ENCODE measurements at regions not wholly inside any gene's neighbourhood (a gene's known extent, or its start where the extent isn't known, plus 50 kb on each side); places are given as distances from the start of the nearest gene placed in this dataset.

- TF ChIP-seq CTCF (IDR thresholded peaks at IDR 0.05; ENCODE audit: low read depth, low read length) = no peak
- no peak for DNase-seq (ENCODE audit: extremely low read depth, low read depth)
Measured at GRCh38 chr1:189374816-189375215, 1102.8 kb downstream of the BRINP3 start.

DNA sequence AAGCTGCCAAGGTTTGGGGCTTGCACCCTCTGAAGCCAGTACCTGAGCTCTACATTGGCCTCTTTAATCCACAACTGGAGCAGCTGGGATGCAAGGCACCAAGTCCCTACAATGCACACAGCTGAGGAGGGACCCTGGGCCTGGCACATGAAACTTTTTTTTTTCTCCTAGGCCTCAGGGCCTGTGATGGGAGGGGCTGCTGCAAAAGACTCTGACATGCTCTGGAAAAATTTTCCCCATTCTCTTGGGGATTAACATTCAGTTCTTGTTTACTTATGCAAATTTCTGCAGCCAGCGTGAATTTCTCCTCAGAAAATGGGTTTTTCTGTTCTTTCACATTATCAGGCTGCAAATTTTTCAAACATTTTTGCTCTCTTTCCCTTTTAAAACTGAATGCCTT lies 1072.2 kb downstream of the BRINP3 start:
- no peak for TF ChIP-seq CTCF (IDR thresholded peaks at IDR 0.05; ENCODE audit: low read depth, low read length)
- DNase-seq (ENCODE audit: extremely low read depth, low read depth) = no peak

GRCh38 chr1:189409774-189410173 lies 1067.9 kb downstream of the BRINP3 start:
- no peak for DNase-seq (ENCODE audit: extremely low read depth, low read depth)
- TF ChIP-seq CTCF (IDR thresholded peaks at IDR 0.05; ENCODE audit: low read depth, low read length) = no peak

- TF ChIP-seq CTCF (IDR thresholded peaks at IDR 0.05; ENCODE audit: low read depth, low read length) = no peak
- no peak for DNase-seq (ENCODE audit: extremely low read depth, low read depth)
Measured at GRCh38 chr1:189424746-189425331, 1052.8 kb downstream of the BRINP3 start.

GRCh38 chr1:189429610-189430009 lies 1048.1 kb downstream of the BRINP3 start:
- TF ChIP-seq CTCF (IDR thresholded peaks at IDR 0.05; ENCODE audit: low read depth, low read length) = no peak; the same call in 1 of the 2 replicates
- DNase-seq (ENCODE audit: extremely low read depth, low read depth) = no peak

DNA sequence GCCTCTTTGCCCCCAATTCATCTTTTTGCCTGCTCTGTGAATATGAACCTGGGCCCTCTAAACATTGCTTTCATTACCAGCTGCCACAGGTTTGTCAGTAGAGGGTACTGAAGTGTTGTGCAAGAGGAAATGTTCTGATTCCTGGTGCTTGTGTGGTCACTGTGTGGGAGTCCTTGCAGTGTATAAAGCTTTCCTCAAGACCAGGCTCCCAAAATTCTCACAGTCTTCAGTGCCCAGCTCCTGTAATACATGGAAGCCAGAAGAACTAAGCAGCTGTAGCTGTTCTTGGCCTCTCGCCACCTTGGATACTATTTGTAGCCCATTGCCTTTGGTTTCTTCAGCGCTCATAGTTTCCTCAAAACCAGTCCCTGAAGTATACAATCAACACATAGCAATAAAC lies 1046.2 kb downstream of the BRINP3 start:
- TF ChIP-seq CTCF (IDR thresholded peaks at IDR 0.05; ENCODE audit: low read depth, low read length) = no peak
- no peak for DNase-seq (ENCODE audit: extremely low read depth, low read depth)

GRCh38 chr1:189432753-189433152 lies 1044.9 kb downstream of the BRINP3 start:
- TF ChIP-seq CTCF (IDR thresholded peaks at IDR 0.05; ENCODE audit: low read depth, low read length) = no peak
- DNase-seq (ENCODE audit: extremely low read depth, low read depth) = no peak
